ENCODE measurements at regions not wholly inside any gene's neighbourhood (a gene's known extent, or its start where the extent isn't known, plus 50 kb on each side); places are given as distances from the start of the nearest gene placed in this dataset.

GRCh38 chr4:129532573-129532972, 436.6 kb downstream of the C4orf33 start:
- Histone ChIP-seq H3K4me3 (ENCODE audit: low read length in 3 of 3) (no peak overlapping the region), H3K27ac (ENCODE audit: low read depth in 2 of 2, low read length in 2 of 2) (no peak overlapping the region), H3K9ac (ENCODE audit: low read length in 3 of 3) (no peak overlapping the region), H3K27me3 (ENCODE audit: control insufficient read depth, insufficient read depth, low read length) (no peaks in the 10 kb centered on the region), H3K36me3 (ENCODE audit: control insufficient read depth in 2 of 3, insufficient read depth in 3 of 3, low read length in 3 of 3) (no peaks in the 10 kb centered on the region), H3K9me3 (ENCODE audit: control insufficient read depth in 2 of 3, insufficient read depth in 1 of 3, low read length in 3 of 3) (no peaks in the 10 kb centered on the region), H3K4me1 (ENCODE audit: control insufficient read depth in 2 of 3, insufficient read depth in 2 of 3, low read depth in 1 of 3, low read length in 3 of 3) (no peaks in the 10 kb centered on the region)
- TF ChIP-seq, protein P1, sequence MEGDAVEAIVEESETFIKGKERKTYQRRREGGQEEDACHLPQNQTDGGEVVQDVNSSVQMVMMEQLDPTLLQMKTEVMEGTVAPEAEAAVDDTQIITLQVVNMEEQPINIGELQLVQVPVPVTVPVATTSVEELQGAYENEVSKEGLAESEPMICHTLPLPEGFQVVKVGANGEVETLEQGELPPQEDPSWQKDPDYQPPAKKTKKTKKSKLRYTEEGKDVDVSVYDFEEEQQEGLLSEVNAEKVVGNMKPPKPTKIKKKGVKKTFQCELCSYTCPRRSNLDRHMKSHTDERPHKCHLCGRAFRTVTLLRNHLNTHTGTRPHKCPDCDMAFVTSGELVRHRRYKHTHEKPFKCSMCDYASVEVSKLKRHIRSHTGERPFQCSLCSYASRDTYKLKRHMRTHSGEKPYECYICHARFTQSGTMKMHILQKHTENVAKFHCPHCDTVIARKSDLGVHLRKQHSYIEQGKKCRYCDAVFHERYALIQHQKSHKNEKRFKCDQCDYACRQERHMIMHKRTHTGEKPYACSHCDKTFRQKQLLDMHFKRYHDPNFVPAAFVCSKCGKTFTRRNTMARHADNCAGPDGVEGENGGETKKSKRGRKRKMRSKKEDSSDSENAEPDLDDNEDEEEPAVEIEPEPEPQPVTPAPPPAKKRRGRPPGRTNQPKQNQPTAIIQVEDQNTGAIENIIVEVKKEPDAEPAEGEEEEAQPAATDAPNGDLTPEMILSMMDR (IDR thresholded peaks at IDR 0.05; ENCODE audit: borderline replicate concordance, extremely low read depth, insufficient read depth) = no peak
- intact Hi-C loops (cut with DNase I) = no loop called here
- no peak for DNase-seq
- FAIRE-seq = no peak

- FAIRE-seq = no peak
- no peak overlapping the region for H3K4me3 ChIP-seq (ENCODE audit: low read length in 3 of 3)
- no peaks in the 10 kb centered on the region for H3K9me3 ChIP-seq (ENCODE audit: control insufficient read depth in 2 of 3, insufficient read depth in 1 of 3, low read length in 3 of 3)
- no peaks in the 10 kb centered on the region for H3K4me1 ChIP-seq (ENCODE audit: control insufficient read depth in 2 of 3, insufficient read depth in 2 of 3, low read depth in 1 of 3, low read length in 3 of 3)
- TF ChIP-seq, protein P1 (IDR thresholded peaks at IDR 0.05; ENCODE audit: borderline replicate concordance, extremely low read depth, insufficient read depth) = no peak
- no peaks in the 10 kb centered on the region for H3K27me3 ChIP-seq (ENCODE audit: control insufficient read depth, insufficient read depth, low read length)
- no peaks in the 10 kb centered on the region for H3K36me3 ChIP-seq (ENCODE audit: control insufficient read depth in 2 of 3, insufficient read depth in 3 of 3, low read length in 3 of 3)
- no peak overlapping the region for H3K27ac ChIP-seq (ENCODE audit: low read depth in 2 of 2, low read length in 2 of 2)
- no peak for DNase-seq
- no peak overlapping the region for H3K9ac ChIP-seq (ENCODE audit: low read length in 3 of 3)
- intact Hi-C loops (cut with DNase I) = no loop called here
These were observed 447.3 kb downstream of the C4orf33 start for GRCh38 chr4:129543299-129543698.

- Histone ChIP-seq H3K36me3 (ENCODE audit: control insufficient read depth in 2 of 3, insufficient read depth in 3 of 3, low read length in 3 of 3) (no peaks in the 10 kb centered on the region), H3K4me3 (ENCODE audit: low read length in 3 of 3) (no peak overlapping the region), H3K9ac (ENCODE audit: low read length in 3 of 3) (no peak overlapping the region), H3K27me3 (ENCODE audit: control insufficient read depth, insufficient read depth, low read length) (no peaks in the 10 kb centered on the region), H3K9me3 (ENCODE audit: control insufficient read depth in 2 of 3, insufficient read depth in 1 of 3, low read length in 3 of 3) (no peaks in the 10 kb centered on the region), H3K4me1 (ENCODE audit: control insufficient read depth in 2 of 3, insufficient read depth in 2 of 3, low read depth in 1 of 3, low read length in 3 of 3) (no peaks in the 10 kb centered on the region), H3K27ac (ENCODE audit: low read depth in 2 of 2, low read length in 2 of 2) (no peak overlapping the region)
- FAIRE-seq (no peak), DNase-seq (peak in 4 of 5 donors; percentile 8 to 57 (median 41))
- TF ChIP-seq, protein P1 (IDR thresholded peaks at IDR 0.05; ENCODE audit: borderline replicate concordance, extremely low read depth, insufficient read depth) = no peak
- intact Hi-C loops (cut with DNase I) = no loop called here
These were observed 449.8 kb downstream of the C4orf33 start for GRCh38 chr4:129545599-129546278.

DNA sequence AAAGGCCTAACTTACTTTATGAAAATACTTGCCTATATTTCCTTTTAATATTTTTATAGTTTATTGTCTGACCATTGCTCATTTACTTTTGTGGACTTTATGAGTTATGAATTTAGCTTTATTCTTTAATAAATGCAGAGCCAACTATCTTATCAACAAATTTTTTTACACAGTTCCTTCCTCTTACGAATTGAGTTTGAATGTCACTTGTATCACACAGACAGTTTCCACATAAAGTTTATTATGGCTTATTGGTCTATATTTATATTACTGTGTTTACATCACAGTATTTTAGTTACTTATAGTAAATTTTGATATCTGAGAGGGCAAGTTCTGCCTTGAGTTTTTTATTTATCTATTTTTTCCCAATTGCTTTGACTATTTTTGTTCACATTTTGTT, 450.6 kb downstream of the C4orf33 start:
- H3K9ac ChIP-seq (ENCODE audit: low read length in 3 of 3) = no peak overlapping the region
- H3K4me3 ChIP-seq (ENCODE audit: low read length in 3 of 3) = no peak overlapping the region
- H3K27ac ChIP-seq (ENCODE audit: low read depth in 2 of 2, low read length in 2 of 2) = no peak overlapping the region
- intact Hi-C loops (cut with DNase I) = no loop called here
- H3K9me3 ChIP-seq (ENCODE audit: control insufficient read depth in 2 of 3, insufficient read depth in 1 of 3, low read length in 3 of 3) = no peaks in the 10 kb centered on the region
- no peaks in the 10 kb centered on the region for H3K4me1 ChIP-seq (ENCODE audit: control insufficient read depth in 2 of 3, insufficient read depth in 2 of 3, low read depth in 1 of 3, low read length in 3 of 3)
- no peaks in the 10 kb centered on the region for H3K36me3 ChIP-seq (ENCODE audit: control insufficient read depth in 2 of 3, insufficient read depth in 3 of 3, low read length in 3 of 3)
- H3K27me3 ChIP-seq (ENCODE audit: control insufficient read depth, insufficient read depth, low read length) = no peaks in the 10 kb centered on the region
- FAIRE-seq (no peak), DNase-seq (no peak)
- TF ChIP-seq, protein P1 (IDR thresholded peaks at IDR 0.05; ENCODE audit: borderline replicate concordance, extremely low read depth, insufficient read depth) = no peak

All from kidney (tissue), 13 donors.